Neural cell (in vitro differentiated cells): ENCODE measurements at regions not wholly inside any gene's neighbourhood (a gene's known extent, or its start where the extent isn't known, plus 50 kb on each side); places are given as distances from the start of the nearest gene placed in this dataset.

Experiments
- H2AFZ ChIP-seq: fragments of 200-600, 300-800 bp; sonication (generic), shearing (Covaris generic); 2 replicates; pipeline ENCODE4 v1.6.0; 2014; ENCODE audit warnings: low read depth, mild to moderate bottlenecking, antibody characterized with exemption, low read length, moderate library complexity
- H3F3A ChIP-seq: fragments of 200-600 bp; shearing (Covaris generic); 2 replicates; pipeline ENCODE4 v1.6.1; 2016; ENCODE audit warnings: mild to moderate bottlenecking, moderate library complexity, mixed read lengths, antibody characterized with exemption, low read length; ENCODE audit not compliant: insufficient read depth, poor library complexity, severe bottlenecking
- H3K27ac ChIP-seq: fragments of 200-600, 300-800 bp; sonication (generic), shearing (Covaris generic); 2 replicates; pipeline ENCODE4 v1.5.1; 2014; ENCODE audit warnings: mild to moderate bottlenecking, low read length, moderate library complexity
- H3K27me3 ChIP-seq: fragments of 300-800, 200-600 bp; sonication (generic), shearing (Covaris generic); 2 replicates; pipeline ENCODE4 v1.6.0; 2014; ENCODE audit warnings: mild to moderate bottlenecking, low read depth, low read length, moderate library complexity; ENCODE audit not compliant: insufficient read depth
- H3K36me3 ChIP-seq: fragments of 300-800, 200-600 bp; sonication (generic), shearing (Covaris generic); 2 replicates; pipeline ENCODE4 v1.5.1; 2014; ENCODE audit warnings: mild to moderate bottlenecking, antibody characterized with exemption, low read length, moderate library complexity; ENCODE audit not compliant: insufficient read depth
- H3K4me2 ChIP-seq: fragments of 300-800, 200-600 bp; sonication (generic), shearing (Covaris generic); 2 replicates; pipeline ENCODE4 v1.6.0; 2014; ENCODE audit warnings: mild to moderate bottlenecking, low read length
- H3K4me3 ChIP-seq: fragments of 300-800, 200-600 bp; sonication (generic), shearing (Covaris generic); 2 replicates; pipeline ENCODE4 v1.5.1; 2014; ENCODE audit warnings: mild to moderate bottlenecking, low read length, moderate library complexity
- H3K79me2 ChIP-seq: fragments of 200-600 bp; shearing (Covaris generic); replicated peaks from 2 replicates; pipeline ENCODE4 v1.6.0; 2014; ENCODE audit warnings: mild to moderate bottlenecking, low read length, moderate library complexity; ENCODE audit not compliant: insufficient read depth
- H3K9ac ChIP-seq: fragments of 300-800, 200-600 bp; sonication (generic), shearing (Covaris generic); 2 replicates; pipeline ENCODE4 v1.6.1; 2016; ENCODE audit warnings: mild to moderate bottlenecking, low read length, mixed read lengths
- H3K9me2 ChIP-seq: fragments of 200-600 bp; shearing (Covaris generic); 2 replicates; pipeline ENCODE4 v1.6.1; 2016; ENCODE audit warnings: mild to moderate bottlenecking, low read length, mixed read lengths; ENCODE audit not compliant: insufficient read depth
- H3K9me3 ChIP-seq: fragments of 200-600, 300-800 bp; sonication (generic), shearing (Covaris generic); 2 replicates; pipeline ENCODE4 v1.6.1; 2016; ENCODE audit warnings: mild to moderate bottlenecking, mixed run types, low read length, moderate library complexity, mixed read lengths
- H4K20me1 ChIP-seq: fragments of 200-600 bp; shearing (Covaris generic); 2 replicates; pipeline ENCODE4 v1.6.1; 2016; ENCODE audit warnings: mild to moderate bottlenecking, mixed run types; ENCODE audit not compliant: insufficient read depth
- EP300 ChIP-seq: fragments of 450-650 bp; conservative IDR thresholded peaks from 2 replicates; pipeline ENCODE4 v1.6.1; 2014; ENCODE audit warnings: antibody characterized with exemption, mild to moderate bottlenecking, moderate library complexity; ENCODE audit not compliant: poor library complexity, severe bottlenecking
- EZH2 ChIP-seq: fragments of 200-600, 300-800 bp; shearing (Covaris generic), sonication (generic); IDR thresholded peaks from 2 replicates; pipeline ENCODE4 v1.6.1; 2014; ENCODE audit warnings: antibody characterized with exemption, low read length, borderline replicate concordance, mild to moderate bottlenecking; ENCODE audit not compliant: insufficient read depth, poor library complexity, severe bottlenecking
- MXI1 ChIP-seq: fragments of 450-650 bp; conservative IDR thresholded peaks from 2 replicates; pipeline ENCODE4 v1.6.1; 2014; ENCODE audit warnings: antibody characterized with exemption, mild to moderate bottlenecking; ENCODE audit not compliant: poor library complexity, severe bottlenecking
- POLR2AphosphoS5 ChIP-seq: IDR thresholded peaks from 2 replicates; pipeline ENCODE4 v1.6.1; 2012
- RAD21 ChIP-seq: fragments of 450-650 bp; conservative IDR thresholded peaks from 2 replicates; pipeline ENCODE4 v1.6.1; 2014; ENCODE audit warnings: antibody characterized with exemption, mild to moderate bottlenecking, moderate library complexity
- SMC3 ChIP-seq: fragments of 450-650 bp; conservative IDR thresholded peaks from 2 replicates; pipeline ENCODE4 v1.6.1; 2014; ENCODE audit warnings: antibody characterized with exemption, mild to moderate bottlenecking, moderate library complexity; ENCODE audit not compliant: poor library complexity
- TAF1 ChIP-seq: IDR thresholded peaks from 2 replicates; pipeline ENCODE4 v1.6.1; 2012; ENCODE audit warnings: low read depth
- TF ChIP-seq, protein P1 (sequence below): IDR thresholded peaks from 2 replicates; pipeline ENCODE4 v1.6.1; 2012; ENCODE audit warnings: borderline replicate concordance
- TF ChIP-seq, protein P2 (sequence below): fragments of 450-650 bp; IDR thresholded peaks from 2 replicates; pipeline ENCODE4 v1.5.1; 2014; ENCODE audit warnings: antibody characterized with exemption, mild to moderate bottlenecking, moderate library complexity; ENCODE audit not compliant: poor library complexity, severe bottlenecking

DNA sequence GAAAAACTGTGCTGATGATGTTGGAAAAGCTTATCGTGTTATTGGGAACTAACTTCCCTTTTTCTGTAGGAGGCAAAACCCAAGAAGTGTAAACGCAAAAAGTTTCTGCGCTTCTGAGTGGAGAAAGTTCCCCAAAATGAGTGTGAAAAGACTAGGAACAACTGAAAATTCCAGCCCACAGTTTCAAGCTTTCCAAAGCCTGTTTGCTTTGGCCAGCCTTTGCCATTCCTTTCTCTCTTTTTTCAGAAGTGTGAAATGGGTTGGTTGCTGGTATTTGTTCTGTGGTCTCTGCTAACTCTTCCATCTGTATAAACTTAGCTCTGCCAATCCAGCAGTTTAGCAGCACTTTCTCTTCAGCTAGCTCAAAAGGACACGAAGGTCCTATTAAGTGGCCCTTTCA, 491.3 kb downstream of the MAFB start:
- no peaks in the 10 kb centered on the region for H3K79me2 ChIP-seq
- H3K27me3 ChIP-seq = no peaks in the 10 kb centered on the region
- H3K4me2 ChIP-seq = no peak overlapping the region
- H3K4me3 ChIP-seq = no peak overlapping the region
- no peaks in the 10 kb centered on the region for H3K9me3 ChIP-seq
- H3F3A ChIP-seq = no peaks in the 10 kb centered on the region
- TF ChIP-seq, protein P1, sequence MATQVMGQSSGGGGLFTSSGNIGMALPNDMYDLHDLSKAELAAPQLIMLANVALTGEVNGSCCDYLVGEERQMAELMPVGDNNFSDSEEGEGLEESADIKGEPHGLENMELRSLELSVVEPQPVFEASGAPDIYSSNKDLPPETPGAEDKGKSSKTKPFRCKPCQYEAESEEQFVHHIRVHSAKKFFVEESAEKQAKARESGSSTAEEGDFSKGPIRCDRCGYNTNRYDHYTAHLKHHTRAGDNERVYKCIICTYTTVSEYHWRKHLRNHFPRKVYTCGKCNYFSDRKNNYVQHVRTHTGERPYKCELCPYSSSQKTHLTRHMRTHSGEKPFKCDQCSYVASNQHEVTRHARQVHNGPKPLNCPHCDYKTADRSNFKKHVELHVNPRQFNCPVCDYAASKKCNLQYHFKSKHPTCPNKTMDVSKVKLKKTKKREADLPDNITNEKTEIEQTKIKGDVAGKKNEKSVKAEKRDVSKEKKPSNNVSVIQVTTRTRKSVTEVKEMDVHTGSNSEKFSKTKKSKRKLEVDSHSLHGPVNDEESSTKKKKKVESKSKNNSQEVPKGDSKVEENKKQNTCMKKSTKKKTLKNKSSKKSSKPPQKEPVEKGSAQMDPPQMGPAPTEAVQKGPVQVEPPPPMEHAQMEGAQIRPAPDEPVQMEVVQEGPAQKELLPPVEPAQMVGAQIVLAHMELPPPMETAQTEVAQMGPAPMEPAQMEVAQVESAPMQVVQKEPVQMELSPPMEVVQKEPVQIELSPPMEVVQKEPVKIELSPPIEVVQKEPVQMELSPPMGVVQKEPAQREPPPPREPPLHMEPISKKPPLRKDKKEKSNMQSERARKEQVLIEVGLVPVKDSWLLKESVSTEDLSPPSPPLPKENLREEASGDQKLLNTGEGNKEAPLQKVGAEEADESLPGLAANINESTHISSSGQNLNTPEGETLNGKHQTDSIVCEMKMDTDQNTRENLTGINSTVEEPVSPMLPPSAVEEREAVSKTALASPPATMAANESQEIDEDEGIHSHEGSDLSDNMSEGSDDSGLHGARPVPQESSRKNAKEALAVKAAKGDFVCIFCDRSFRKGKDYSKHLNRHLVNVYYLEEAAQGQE = no peak
- TF ChIP-seq MXI1 (no peak), EP300 (no peak), SMC3 (no peak), POLR2AphosphoS5 (no peak), EZH2 (no peak)
- no peak overlapping the region for H2AFZ ChIP-seq
- H3K36me3 ChIP-seq = no peaks in the 10 kb centered on the region
- no peaks in the 10 kb centered on the region for H4K20me1 ChIP-seq
- H3K27ac ChIP-seq = no peak overlapping the region
- no peak overlapping the region for H3K9ac ChIP-seq
- H3K9me2 ChIP-seq = no peaks in the 10 kb centered on the region

DNA sequence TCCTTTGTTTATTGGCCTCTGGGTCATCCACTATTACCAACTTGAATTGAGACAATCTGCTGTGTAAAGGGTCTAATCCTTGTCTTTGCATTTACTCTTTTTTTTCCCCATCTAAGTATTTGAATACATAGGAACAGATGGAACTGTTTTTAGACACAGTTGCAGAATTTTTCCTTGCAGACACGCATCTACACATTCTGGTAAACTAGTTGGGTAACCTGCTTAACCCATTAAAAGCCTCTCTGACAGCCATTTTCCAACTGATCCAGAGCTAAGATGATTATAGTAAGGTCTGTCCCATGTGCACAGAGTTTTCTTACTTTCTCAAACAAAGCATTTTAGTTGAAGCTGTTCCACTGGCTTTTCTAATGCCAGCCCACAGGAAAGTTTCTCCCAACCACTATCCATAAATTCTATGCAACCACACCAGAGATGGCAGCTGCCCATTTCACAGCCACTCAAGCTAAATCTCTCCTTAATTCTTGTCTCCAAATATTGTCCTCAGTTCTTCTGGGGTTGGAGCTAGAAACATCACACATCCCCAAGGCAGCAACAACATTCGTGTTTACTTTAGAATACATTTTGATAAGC, 492.1 kb downstream of the MAFB start:
- Histone ChIP-seq H2AFZ (no peak overlapping the region), H3K27me3 (no peaks in the 10 kb centered on the region), H3K4me2 (no peak overlapping the region)

More for the DNA sequence above, 492.1 kb downstream of the MAFB start:
- H3F3A ChIP-seq = no peaks in the 10 kb centered on the region
- H3K9me2 ChIP-seq = no peaks in the 10 kb centered on the region
- H4K20me1 ChIP-seq = no peaks in the 10 kb centered on the region
- H3K9me3 ChIP-seq = no peaks in the 10 kb centered on the region
- H3K79me2 ChIP-seq = no peaks in the 10 kb centered on the region
- no peak overlapping the region for H3K9ac ChIP-seq
- H3K27ac ChIP-seq = no peak overlapping the region
- H3K36me3 ChIP-seq = no peaks in the 10 kb centered on the region
- TF ChIP-seq, protein P2, sequence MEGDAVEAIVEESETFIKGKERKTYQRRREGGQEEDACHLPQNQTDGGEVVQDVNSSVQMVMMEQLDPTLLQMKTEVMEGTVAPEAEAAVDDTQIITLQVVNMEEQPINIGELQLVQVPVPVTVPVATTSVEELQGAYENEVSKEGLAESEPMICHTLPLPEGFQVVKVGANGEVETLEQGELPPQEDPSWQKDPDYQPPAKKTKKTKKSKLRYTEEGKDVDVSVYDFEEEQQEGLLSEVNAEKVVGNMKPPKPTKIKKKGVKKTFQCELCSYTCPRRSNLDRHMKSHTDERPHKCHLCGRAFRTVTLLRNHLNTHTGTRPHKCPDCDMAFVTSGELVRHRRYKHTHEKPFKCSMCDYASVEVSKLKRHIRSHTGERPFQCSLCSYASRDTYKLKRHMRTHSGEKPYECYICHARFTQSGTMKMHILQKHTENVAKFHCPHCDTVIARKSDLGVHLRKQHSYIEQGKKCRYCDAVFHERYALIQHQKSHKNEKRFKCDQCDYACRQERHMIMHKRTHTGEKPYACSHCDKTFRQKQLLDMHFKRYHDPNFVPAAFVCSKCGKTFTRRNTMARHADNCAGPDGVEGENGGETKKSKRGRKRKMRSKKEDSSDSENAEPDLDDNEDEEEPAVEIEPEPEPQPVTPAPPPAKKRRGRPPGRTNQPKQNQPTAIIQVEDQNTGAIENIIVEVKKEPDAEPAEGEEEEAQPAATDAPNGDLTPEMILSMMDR = no peak
- TF ChIP-seq MXI1 (no peak), SMC3 (no peak), TAF1 (no peak), RAD21 (no peak), EZH2 (no peak), EP300 (no peak), POLR2AphosphoS5 (no peak)
- TF ChIP-seq, protein P1 = no peak
- H3K4me3 ChIP-seq = no peak overlapping the region
